Chondrocyte (in vitro differentiated cells): ENCODE measurements at regions not wholly inside any gene's neighbourhood (a gene's known extent, or its start where the extent isn't known, plus 50 kb on each side); places are given as distances from the start of the nearest gene placed in this dataset.

Experiments
- DNase-seq: peaks from one replicate; pipeline ENCODE4 v3.0.0; 2021; ENCODE audit warnings: mixed read lengths, low spot score
- H3K27ac Mint-ChIP-seq: one replicate; pipeline ENCODE4 v1.8.0; 2021; ENCODE audit warnings: mild to moderate bottlenecking, moderate library complexity, mixed read lengths; ENCODE audit not compliant: unreplicated experiment
- H3K27me3 Mint-ChIP-seq: 2 replicates; pipeline ENCODE4 v1.8.0; 2021; ENCODE audit warnings: low read depth, mixed read lengths
- H3K36me3 Mint-ChIP-seq: 2 replicates; pipeline ENCODE4 v1.8.0; 2021; ENCODE audit warnings: low read depth, mixed read lengths
- H3K4me1 Mint-ChIP-seq: 2 replicates; pipeline ENCODE4 v1.8.0; 2021; ENCODE audit warnings: low read depth, mild to moderate bottlenecking, mixed read lengths
- H3K4me3 Mint-ChIP-seq: one replicate; pipeline ENCODE4 v1.8.0; 2021; ENCODE audit warnings: mild to moderate bottlenecking, moderate library complexity, mixed read lengths; ENCODE audit not compliant: unreplicated experiment
- H3K9me3 Mint-ChIP-seq: 2 replicates; pipeline ENCODE4 v1.8.0; 2021; ENCODE audit warnings: low read depth, mixed read lengths
- CTCF ChIP-seq: fragments of 200-600 bp; sonication (generic); IDR thresholded peaks from 2 replicates; pipeline ENCODE4 v1.5.0; 2021; ENCODE audit warnings: antibody characterized with exemption, mild to moderate bottlenecking, moderate library complexity

- DNase-seq: no peak
- H3K27me3 Mint-ChIP-seq: peaks cover 37% of the 10 kb centered on the region
- no peaks in the 10 kb centered on the region for H3K36me3 Mint-ChIP-seq
- H3K4me3 Mint-ChIP-seq: no peak overlapping the region
- H3K27ac Mint-ChIP-seq: no peak overlapping the region
- no peaks in the 10 kb centered on the region for H3K4me1 Mint-ChIP-seq
- no peak for TF ChIP-seq CTCF
- H3K9me3 Mint-ChIP-seq: no peaks in the 10 kb centered on the region
Measured at GRCh38 chr17:79165756-79166473, 91.3 kb downstream of the ENGASE start.

- no peaks in the 10 kb centered on the region for H3K9me3 Mint-ChIP-seq
- peaks cover 33% of the 10 kb centered on the region for H3K27me3 Mint-ChIP-seq
- H3K4me3 Mint-ChIP-seq: no peak overlapping the region
- no peaks in the 10 kb centered on the region for H3K36me3 Mint-ChIP-seq
- no peak for TF ChIP-seq CTCF
- no peak for DNase-seq
- H3K4me1 Mint-ChIP-seq: no peaks in the 10 kb centered on the region
- H3K27ac Mint-ChIP-seq: no peak overlapping the region
Measured at GRCh38 chr17:79164913-79165695, 90.5 kb downstream of the ENGASE start.

- Mint-ChIP-seq H3K9me3 (no peaks in the 10 kb centered on the region), H3K36me3 (no peaks in the 10 kb centered on the region), H3K4me1 (no peaks in the 10 kb centered on the region), H3K4me3 (no peak overlapping the region), H3K27ac (no peak overlapping the region), H3K27me3 (peaks cover 37% of the 10 kb centered on the region)
- DNase-seq: no peak
- TF ChIP-seq CTCF: no peak
Measured at GRCh38 chr17:79164408-79164807, 89.8 kb downstream of the ENGASE start.

- H3K4me1 Mint-ChIP-seq: no peaks in the 10 kb centered on the region
- H3K9me3 Mint-ChIP-seq: no peaks in the 10 kb centered on the region
- H3K27me3 Mint-ChIP-seq: peaks cover 33% of the 10 kb centered on the region
- no peak for DNase-seq
- H3K36me3 Mint-ChIP-seq: no peaks in the 10 kb centered on the region
- no peak for TF ChIP-seq CTCF
- no peak overlapping the region for H3K27ac Mint-ChIP-seq
- no peak overlapping the region for H3K4me3 Mint-ChIP-seq
Measured at GRCh38 chr17:79163071-79163470, 88.4 kb downstream of the ENGASE start.

GRCh38 chr17:79162012-79162963 is 87.7 kb downstream of the ENGASE start:
- Mint-ChIP-seq H3K9me3 (no peaks in the 10 kb centered on the region), H3K36me3 (no peaks in the 10 kb centered on the region), H3K4me1 (no peaks in the 10 kb centered on the region), H3K27ac (no peak overlapping the region), H3K4me3 (no peak overlapping the region), H3K27me3 (peaks cover 34% of the 10 kb centered on the region)
- no peak for DNase-seq
- no peak for TF ChIP-seq CTCF
